GM12878 (cell line): ENCODE measurements at regions not wholly inside any gene's neighbourhood (a gene's known extent, or its start where the extent isn't known, plus 50 kb on each side); places are given as distances from the start of the nearest gene placed in this dataset.

Experiments used
- ATAC-seq: fragments of 200-7000 bp; cut with Tn5 transposase; 3 replicates; pipeline ENCODE4 v1.9.1; 2020; ENCODE audit warnings: mild to moderate bottlenecking, moderate library complexity
- BruUV-seq: library from RNA; stranded (reverse); fragments of 400-500 nt; replicated peaks from 2 replicates; lab custom pipeline; 2021; lab: Mats Ljungman, UMichigan
- CTCF ChIA-PET: fragments of 300-600 bp; sonication (Branson Sonifier 250); formaldehyde crosslinking; extraction: SDS; loops from one replicate; lab custom pipeline; 2021; ENCODE audit warnings: inconsistent platforms; lab: Yijun Ruan, JAX
- POLR2A ChIA-PET: fragments of 350-600 bp; formaldehyde crosslinking; extraction: SDS; loops from one replicate; lab custom pipeline; 2021; ENCODE audit warnings: inconsistent platforms; lab: Charles Lee
- RAD21 ChIA-PET: fragments of 300-600 bp; sonication (Branson Sonifier 250); formaldehyde crosslinking; loops from one replicate; lab custom pipeline; 2023; ENCODE audit warnings: antibody characterized with exemption; ENCODE audit not compliant: unreplicated experiment; lab: Charles Lee
- SMC1A ChIA-PET: fragments of 300-600 bp; sonication (Branson Sonifier 250); formaldehyde crosslinking; loops from one replicate; lab custom pipeline; 2023; ENCODE audit not compliant: unreplicated experiment, uncharacterized antibody; lab: Charles Lee
- DNase-seq: peaks from one replicate; pipeline ENCODE4 v3.0.0-alpha.2; 2011; ENCODE audit warnings: low read depth, low spot score
- FAIRE-seq: peaks from 3 replicates; lab custom pipeline; 2011; peaks lifted over from hg19 to GRCh38; lab: Jason Lieb, UNC
- H2AFZ ChIP-seq: 2 replicates; pipeline ENCODE4 v1.6.0; 2011; ENCODE audit warnings: low read depth, low read length, control low read depth; ENCODE audit not compliant: control insufficient read depth
- H3K27ac ChIP-seq: 2 replicates; pipeline ENCODE4 v1.5.1; 2011; ENCODE audit warnings: control low read depth; ENCODE audit not compliant: control insufficient read depth, insufficient read depth
- H3K27me3 ChIP-seq, 2 experiments: replicated peaks in 1 of 2; 2 replicates each; pipeline versions ENCODE4 v1.6.0 to v1.6.1; 2011; ENCODE audit warnings: low read length in 1 of 2; ENCODE audit not compliant: control insufficient read depth in 2 of 2, insufficient read depth in 2 of 2
- H3K36me3 ChIP-seq, 2 experiments: 2 replicates each; pipeline ENCODE4 v1.5.1; 2011; ENCODE audit warnings: low read length in 1 of 2; ENCODE audit not compliant: control insufficient read depth in 2 of 2, insufficient read depth in 2 of 2
- H3K4me1 ChIP-seq: 2 replicates; pipeline ENCODE4 v1.6.1; 2011; ENCODE audit warnings: mild to moderate bottlenecking, low read length, moderate library complexity, mixed read lengths; ENCODE audit not compliant: control insufficient read depth, insufficient read depth
- H3K4me2 ChIP-seq: 2 replicates; pipeline ENCODE4 v1.6.0; 2011; ENCODE audit warnings: control low read depth; ENCODE audit not compliant: control insufficient read depth, insufficient read depth
- H3K4me3 ChIP-seq: fragments of 200-600 bp; sonication (generic); 2 replicates; pipeline ENCODE4 v1.5.1; 2016
- H3K79me2 ChIP-seq: 2 replicates; pipeline ENCODE4 v1.6.0; 2011; ENCODE audit warnings: low read length; ENCODE audit not compliant: control insufficient read depth, insufficient read depth
- H3K9ac ChIP-seq: 2 replicates; pipeline ENCODE4 v1.8.0; 2011; ENCODE audit warnings: low read length, control low read depth, mixed read lengths; ENCODE audit not compliant: control insufficient read depth, insufficient read depth
- H3K9me3 ChIP-seq: replicated peaks from 3 replicates; pipeline ENCODE4 v1.5.1; 2011; ENCODE audit warnings: mild to moderate bottlenecking, low read length; ENCODE audit not compliant: control insufficient read depth, insufficient read depth
- H4K20me1 ChIP-seq: 2 replicates; pipeline ENCODE4 v1.6.0; 2011; ENCODE audit not compliant: control insufficient read depth, insufficient read depth
- CEBPB ChIP-seq, 2 experiments: fragments of 150-350 bp in 1 of 2; IDR thresholded peaks; 2 replicates each; pipeline ENCODE4 v1.6.1; 2012 to 2014; ENCODE audit warnings: low read depth in 2 of 2, low read length in 2 of 2, borderline replicate concordance in 1 of 2, inconsistent platforms in 1 of 2
- CREB1 ChIP-seq: IDR thresholded peaks from 2 replicates; pipeline ENCODE4 v1.6.1; 2012; ENCODE audit warnings: low read depth, mild to moderate bottlenecking, inconsistent platforms
- EP300 ChIP-seq, 2 experiments: fragments of 150-350 bp in 1 of 2; IDR thresholded peaks; 2 replicates each; pipeline ENCODE4 v1.6.1; 2011 to 2012; ENCODE audit warnings: low read depth in 2 of 2, low read length in 2 of 2, borderline replicate concordance in 1 of 2, improper control_type of control experiment in 1 of 2, inconsistent platforms in 1 of 2; ENCODE audit not compliant: control insufficient read depth in 1 of 2
- ETV6 ChIP-seq, 2 experiments: fragments of 450-650 bp in 1 of 2; IDR thresholded peaks in 1 of 2; conservative IDR thresholded peaks in 1 of 2; 2 replicates each; pipeline ENCODE4 v1.6.1; 2014; ENCODE audit warnings: antibody characterized with exemption in 1 of 2, borderline replicate concordance in 1 of 2, low read depth in 1 of 2, mild to moderate bottlenecking in 1 of 2, moderate library complexity in 1 of 2
- EZH2 ChIP-seq: IDR thresholded peaks from 2 replicates; pipeline ENCODE4 v1.6.1; 2012; ENCODE audit warnings: low read depth, mild to moderate bottlenecking, control low read depth, inconsistent platforms, low read length, borderline replicate concordance; ENCODE audit not compliant: control insufficient read depth
- IRF4 ChIP-seq: IDR thresholded peaks from 2 replicates; pipeline ENCODE4 v1.6.1; 2011; ENCODE audit warnings: low read depth, low read length
- IRF5 ChIP-seq: fragments of 450-650 bp; IDR thresholded peaks from 2 replicates; pipeline ENCODE4 v1.6.1; 2017; ENCODE audit warnings: borderline replicate concordance
- MAX ChIP-seq: IDR thresholded peaks from 2 replicates; pipeline ENCODE4 v1.6.1; 2012; ENCODE audit warnings: low read depth, low read length, improper control_type of control experiment
- NFYA ChIP-seq: IDR thresholded peaks from 2 replicates; pipeline ENCODE4 v1.6.1; 2011; ENCODE audit warnings: low read depth, mild to moderate bottlenecking, low read length, improper control_type of control experiment, borderline replicate concordance
- NFYB ChIP-seq: IDR thresholded peaks from 2 replicates; pipeline ENCODE4 v1.6.1; 2011; ENCODE audit warnings: low read depth, mild to moderate bottlenecking, low read length, improper control_type of control experiment, moderate library complexity; ENCODE audit not compliant: insufficient read depth
- NR2C1 ChIP-seq: fragments of 450-650 bp; IDR thresholded peaks from 2 replicates; pipeline ENCODE4 v1.6.1; 2017; ENCODE audit warnings: antibody characterized with exemption, mild to moderate bottlenecking, moderate library complexity
- NR2C2 ChIP-seq: IDR thresholded peaks from 2 replicates; pipeline ENCODE4 v1.6.1; 2011; ENCODE audit warnings: borderline replicate concordance, low read depth; ENCODE audit not compliant: control insufficient read depth, insufficient read length
- SIX5 ChIP-seq: IDR thresholded peaks from 2 replicates; pipeline ENCODE4 v1.6.1; 2011; ENCODE audit warnings: mild to moderate bottlenecking, low read depth, low read length, moderate library complexity; ENCODE audit not compliant: severe bottlenecking
- TCF12 ChIP-seq: IDR thresholded peaks from 2 replicates; pipeline ENCODE4 v1.6.1; 2011; ENCODE audit warnings: low read depth, mild to moderate bottlenecking, low read length
- TCF7 ChIP-seq: IDR thresholded peaks from 2 replicates; pipeline ENCODE4 v1.6.1; 2014; ENCODE audit warnings: antibody characterized with exemption, borderline replicate concordance
- ZNF24 ChIP-seq: fragments of 450-650 bp; IDR thresholded peaks from 2 replicates; pipeline ENCODE4 v1.6.1; 2017; ENCODE audit warnings: antibody characterized with exemption, mild to moderate bottlenecking
- WGBS: methylation state at CpG from one replicate; pipeline ENCODE4 v1.1.6; 2016; ENCODE audit warnings: low lambda C conversion rate; ENCODE audit not compliant: insufficient replicate concordance, insufficient coverage; ENCODE audit errors: missing lambda C conversion rate; 5-methylcytosine and 5-hydroxymethylcytosine counted together
- in situ Hi-C: fragments of 300-500 bp; cut with MboI; formaldehyde crosslinking; loops from 9 replicates; pipeline ENCODE4 v1.14.3; 2018; ENCODE audit warnings: mixed read lengths
- intact Hi-C: fragments of 100-400 bp; cut with micrococcal nuclease; formaldehyde crosslinking; loops from one replicate; pipeline ENCODE4 v1.14.2; 2022; ENCODE audit not compliant: unreplicated experiment

- POLR2A ChIA-PET, result no interaction called here
- WGBS, result 0% methylated on average over 1 of the region's 1 CpG
- H3K4me2 ChIP-seq, result no peak overlapping the region
- no peaks in the 10 kb centered on the region for H3K9me3 ChIP-seq
- CTCF ChIA-PET, result no interaction called here
- no peak for DNase-seq
- no peak overlapping the region for H3K9ac ChIP-seq
- no TSS peak for BruUV-seq
- H3K4me1 ChIP-seq, result no peaks in the 10 kb centered on the region
- no peaks in the 10 kb centered on the region for H3K36me3 ChIP-seq
- no peaks in the 10 kb centered on the region for H4K20me1 ChIP-seq
- no peak overlapping the region for H3K4me3 ChIP-seq
- H3K27ac ChIP-seq, result no peak overlapping the region
- no peak overlapping the region for H2AFZ ChIP-seq
- in situ Hi-C loops, result no loop called here
- no peak for FAIRE-seq
- RAD21 ChIA-PET, result no interaction called here
- no peak for TF ChIP-seq NFYB
- no peak for TF ChIP-seq CEBPB (IDR thresholded peaks at IDR 0.05; ENCODE audit: borderline replicate concordance in 1 of 2, low read depth in 2 of 2, low read length in 2 of 2)
- SMC1A ChIA-PET, result no interaction called here
- no peaks in the 10 kb centered on the region for H3K27me3 ChIP-seq
- no peaks in the 10 kb centered on the region for H3K79me2 ChIP-seq
- intact Hi-C loops, result no loop called here
- ATAC-seq, result no peak
These were observed 1338.7 kb upstream of the ADGRL2 start for GRCh38 chr1:80462006-80462405.

GRCh38 chr1:80457409-80457808 is 1343.3 kb upstream of the ADGRL2 start:
- no peaks in the 10 kb centered on the region for H3K79me2 ChIP-seq
- no peak overlapping the region for H2AFZ ChIP-seq
- H3K27me3 ChIP-seq, result no peaks in the 10 kb centered on the region
- in situ Hi-C loops (no loop called here), intact Hi-C loops (no loop called here)
- BruUV-seq, result no TSS peak
- ChIA-PET CTCF (no interaction called here), POLR2A (no interaction called here), RAD21 (no interaction called here), SMC1A (no interaction called here)
- no peak overlapping the region for H3K4me3 ChIP-seq
- H3K4me1 ChIP-seq, result no peaks in the 10 kb centered on the region
- FAIRE-seq (no peak), DNase-seq (no peak), ATAC-seq (no peak)
- WGBS, result 0% methylated on average over 2 of the region's 2 CpGs
- no peaks in the 10 kb centered on the region for H3K9me3 ChIP-seq
- H3K9ac ChIP-seq, result no peak overlapping the region
- H3K36me3 ChIP-seq, result no peaks in the 10 kb centered on the region
- TF ChIP-seq ETV6 (conservative IDR thresholded peaks at IDR 0.05 in 1 of 2, IDR thresholded peaks at IDR 0.05 in 1 of 2; ENCODE audit: borderline replicate concordance in 1 of 2, low read depth in 1 of 2) (no peak), NR2C1 (no peak), TCF12 (no peak), EZH2 (no peak), MAX (no peak), ZNF24 (no peak), NR2C2 (no peak), EP300 (IDR thresholded peaks at IDR 0.05; ENCODE audit: borderline replicate concordance in 1 of 2, control insufficient read depth in 1 of 2, low read depth in 2 of 2, low read length in 2 of 2) (no peak), IRF5 (no peak), CREB1 (no peak), IRF4 (no peak), SIX5 (no peak), TCF7 (no peak), NFYA (no peak)
- no peak overlapping the region for H3K27ac ChIP-seq
- no peak overlapping the region for H3K4me2 ChIP-seq
- no peaks in the 10 kb centered on the region for H4K20me1 ChIP-seq
